GM21390 (cell line): ENCODE measurements at regions not wholly inside any gene's neighbourhood (a gene's known extent, or its start where the extent isn't known, plus 50 kb on each side); places are given as distances from the start of the nearest gene placed in this dataset.

ENCODE experiments used
- ATAC-seq: cut with Tn5 transposase; IDR thresholded peaks from one replicate; pipeline ENCODE4 v1.9.1; 2021; ENCODE audit not compliant: unreplicated experiment

GRCh38 chr18:77818328-77818727 is 568.7 kb downstream of the GALR1 start:
- no peak for ATAC-seq

GRCh38 chr18:77820472-77820871 is 570.8 kb downstream of the GALR1 start:
- no peak for ATAC-seq

DNA sequence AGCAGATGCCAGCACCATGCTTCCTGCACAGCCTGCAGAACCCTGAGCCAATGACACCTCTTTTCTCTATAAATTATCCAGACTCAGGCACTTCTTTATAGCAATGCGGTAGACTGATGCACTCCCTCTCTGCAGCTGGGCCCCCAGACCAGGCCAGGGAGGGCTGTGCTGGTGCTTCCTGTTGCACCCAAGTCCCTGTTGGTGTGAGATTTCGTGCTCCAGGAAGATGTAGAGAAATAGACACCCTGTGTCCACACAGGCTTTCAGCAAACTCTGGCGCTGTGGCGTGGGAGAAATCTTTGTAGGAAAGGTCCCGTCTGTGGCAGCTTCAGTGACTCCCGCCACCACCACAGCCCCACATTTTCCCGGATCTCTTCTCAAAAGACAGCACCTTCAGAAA is 572.2 kb downstream of the GALR1 start:
- no peak for ATAC-seq

DNA sequence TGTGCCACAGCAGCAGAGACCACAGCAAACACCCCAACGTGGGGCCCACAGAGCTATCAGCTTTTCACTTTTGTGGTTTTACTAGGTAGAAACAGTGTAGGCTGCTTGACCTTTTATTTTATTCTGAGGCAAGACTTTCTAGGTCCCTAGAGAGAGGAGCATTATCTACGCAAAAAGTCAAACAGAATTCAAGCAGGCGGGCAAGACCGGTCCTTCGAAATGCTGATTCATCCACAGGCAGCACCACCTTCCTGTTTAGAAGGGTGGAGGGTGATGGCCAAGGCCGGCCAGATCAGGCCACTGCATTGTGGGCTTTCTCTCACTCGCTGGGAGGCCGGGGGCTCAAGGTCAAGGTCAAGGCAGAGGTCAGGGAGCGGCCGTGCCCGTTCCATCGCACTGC is 573.0 kb downstream of the GALR1 start:
- no peak for ATAC-seq

DNA sequence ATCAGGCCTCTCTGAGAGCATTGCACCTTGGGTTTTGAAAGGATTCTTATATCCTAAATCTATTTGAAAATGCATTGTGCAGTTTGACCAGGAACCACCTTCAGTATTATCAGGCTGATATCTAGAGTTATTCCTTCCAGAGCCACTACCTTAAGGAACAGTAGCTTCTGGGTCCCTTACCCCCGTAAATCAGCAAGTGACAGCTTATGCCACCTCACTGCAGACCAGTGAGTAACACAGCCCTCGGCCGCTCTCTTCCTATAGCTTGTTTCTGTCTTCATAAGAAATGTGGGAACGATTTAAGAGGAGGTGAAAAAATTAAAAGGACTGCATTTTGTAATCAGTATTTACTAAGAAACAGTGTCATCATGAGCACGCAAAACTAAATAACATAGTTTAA is 584.2 kb downstream of the GALR1 start:
- ATAC-seq: no peak

- ATAC-seq: no peak
Observed at GRCh38 chr18:77851802-77852201, 602.2 kb downstream of the GALR1 start.

GRCh38 chr18:77853859-77854258 is 604.2 kb downstream of the GALR1 start:
- ATAC-seq: no peak

DNA sequence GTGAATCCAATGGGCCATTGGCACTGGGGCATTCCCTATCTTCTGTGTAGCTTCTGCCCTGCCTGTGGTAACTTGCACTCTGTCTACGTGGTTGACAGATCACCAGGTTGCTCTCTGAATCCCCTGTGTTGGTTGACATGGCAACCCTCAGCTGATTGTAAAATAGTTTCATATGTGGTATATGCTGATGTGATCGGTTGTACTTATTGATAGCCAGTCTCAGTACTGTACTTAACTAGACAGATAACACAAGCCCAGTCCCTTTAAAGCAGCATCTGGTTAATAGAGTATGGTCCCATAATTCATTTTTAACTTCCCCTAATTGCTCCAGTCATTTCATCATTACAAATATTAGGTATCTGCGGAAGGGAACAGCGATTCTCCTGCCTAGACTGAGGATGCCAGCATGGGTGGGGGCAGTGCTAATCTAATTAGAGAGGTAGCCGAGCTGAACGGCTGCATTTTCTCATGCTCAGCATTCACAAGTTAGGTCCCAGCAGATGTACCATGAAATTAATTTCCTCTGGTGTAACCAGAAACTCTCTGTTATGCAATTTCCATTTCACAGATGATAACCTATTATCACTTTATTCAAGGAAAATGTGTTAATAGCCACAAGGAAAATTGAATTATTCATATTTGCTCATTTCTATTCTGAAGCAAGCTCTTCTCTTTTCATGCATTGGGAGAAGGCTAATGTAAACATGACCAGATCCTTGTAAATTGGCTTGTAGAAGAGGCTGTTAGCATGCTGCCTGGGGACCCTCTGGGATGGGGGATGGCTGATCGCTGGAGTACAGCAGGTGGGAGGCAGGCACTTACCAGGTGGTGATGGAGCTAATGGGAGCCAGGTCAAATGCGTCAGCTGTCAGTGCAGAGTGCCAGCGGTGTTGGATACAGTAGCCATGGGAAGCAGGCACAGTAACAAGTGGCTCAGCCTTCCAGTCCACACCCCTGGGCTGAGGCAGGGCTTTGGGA is 608.3 kb downstream of the GALR1 start:
- no peak for ATAC-seq

DNA sequence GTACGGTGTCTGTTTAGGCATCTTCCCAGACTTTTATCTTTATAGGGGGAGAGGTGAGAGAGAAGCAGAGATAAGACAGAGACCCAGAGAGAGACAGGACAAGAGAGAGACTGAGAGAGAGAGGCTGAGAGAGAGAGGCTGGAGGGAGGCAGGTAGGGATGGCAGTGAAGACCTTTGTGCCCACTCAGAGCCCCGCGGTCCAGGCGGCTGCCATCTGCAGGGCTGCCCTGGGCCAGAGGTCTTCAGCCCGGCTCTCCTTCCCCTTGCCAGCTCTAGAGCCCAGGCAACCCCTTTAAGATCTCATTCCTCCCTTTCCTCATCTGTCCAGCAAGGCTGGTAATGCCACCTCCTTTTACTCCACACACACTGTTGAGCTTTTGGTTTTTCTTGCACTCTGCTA is 610.0 kb downstream of the GALR1 start:
- no peak for ATAC-seq

DNA sequence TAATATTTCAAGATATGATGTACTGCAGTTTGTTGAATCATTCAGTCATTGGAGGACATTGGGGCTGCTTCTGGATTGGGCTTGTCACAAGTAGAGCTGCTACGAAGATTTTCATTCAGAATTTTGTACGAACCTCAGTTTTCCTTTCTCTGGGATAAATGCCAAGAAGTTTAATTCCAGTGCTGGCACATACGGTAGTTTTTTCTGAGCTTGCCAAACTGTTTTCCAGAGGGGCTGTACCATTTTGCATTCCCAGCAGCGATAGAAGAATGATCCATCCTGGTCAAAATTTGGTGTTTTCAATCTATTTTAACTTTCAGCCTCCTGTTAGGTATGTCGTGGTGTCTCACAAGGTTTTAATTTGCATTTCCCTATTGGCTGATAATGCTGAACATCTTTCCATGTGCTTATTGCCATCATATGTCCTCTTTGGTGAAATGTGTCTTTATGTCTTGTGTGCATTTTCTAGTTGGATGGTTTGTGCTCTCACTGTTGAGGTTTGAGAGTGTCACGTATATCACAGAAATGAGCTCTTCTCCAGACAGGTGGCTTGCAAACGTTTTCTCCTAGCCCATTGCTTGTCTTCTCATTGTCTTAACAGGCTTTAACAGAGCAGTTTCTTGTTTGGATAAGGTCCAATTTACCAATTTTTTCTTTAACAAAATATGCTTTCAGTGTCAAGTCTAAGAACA is 612.6 kb downstream of the GALR1 start:
- ATAC-seq: no peak

- ATAC-seq: no peak
Observed at GRCh38 chr18:77865853-77866252, 616.2 kb downstream of the GALR1 start.

DNA sequence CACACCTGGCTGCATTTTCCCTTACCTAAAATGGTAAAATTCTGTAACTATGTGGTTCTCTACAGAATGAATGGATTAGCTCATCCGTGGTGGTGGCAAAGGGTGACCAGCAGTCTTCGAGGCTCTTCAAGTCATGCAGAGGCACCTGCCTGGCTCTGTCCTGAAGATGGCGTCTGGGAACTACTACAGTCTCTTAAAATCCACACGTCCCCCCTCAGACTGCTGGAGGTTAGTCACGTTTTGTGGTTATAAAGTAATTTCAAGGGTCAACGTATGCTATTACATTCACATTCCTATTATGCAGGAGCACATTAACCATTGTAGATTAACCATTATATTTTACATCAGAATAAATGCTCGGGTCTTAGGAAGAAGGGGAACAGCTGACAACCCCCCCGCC is 616.7 kb downstream of the GALR1 start:
- no peak for ATAC-seq

DNA sequence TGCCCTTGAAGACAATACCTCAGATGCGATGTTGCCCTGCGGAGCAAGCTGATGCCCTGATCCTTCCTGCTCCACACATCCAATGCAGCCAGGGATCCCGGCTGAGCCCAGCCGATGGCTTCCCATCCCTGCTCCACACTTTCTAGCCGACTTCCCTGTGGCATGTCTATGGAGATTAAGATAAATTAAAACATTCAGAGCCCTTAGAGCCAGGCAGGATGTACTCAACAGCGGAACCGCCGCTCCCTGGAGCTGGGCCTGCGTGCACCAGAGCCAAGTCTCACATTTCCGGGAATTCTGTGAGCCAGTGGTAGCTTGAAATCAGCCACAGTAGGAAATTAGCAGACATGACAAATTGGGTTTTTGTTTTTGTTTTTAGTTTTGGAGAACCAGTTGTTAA is 620.6 kb downstream of the GALR1 start:
- no peak for ATAC-seq

DNA sequence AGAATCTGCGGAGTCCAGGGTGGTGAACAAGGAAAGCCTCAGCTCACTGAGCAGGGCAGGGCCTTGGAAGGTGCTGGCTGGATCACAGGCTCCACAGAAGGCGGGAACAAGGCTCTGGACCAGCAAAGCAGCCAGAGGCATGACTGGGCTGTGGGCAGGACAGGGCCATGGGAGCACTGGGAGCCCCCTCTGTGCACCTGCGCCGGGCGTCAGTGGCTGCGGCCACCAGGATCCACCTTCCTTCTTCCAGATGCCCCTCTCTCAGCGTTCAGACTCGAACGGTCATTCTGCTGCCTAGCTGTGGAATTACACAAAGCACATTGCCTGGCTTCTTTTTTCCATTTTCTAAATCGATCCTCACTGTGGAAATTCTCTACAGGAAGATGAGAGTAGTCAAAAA is 621.2 kb downstream of the GALR1 start:
- no peak for ATAC-seq

- no peak for ATAC-seq
Observed at GRCh38 chr18:77872166-77872565, 622.5 kb downstream of the GALR1 start.

DNA sequence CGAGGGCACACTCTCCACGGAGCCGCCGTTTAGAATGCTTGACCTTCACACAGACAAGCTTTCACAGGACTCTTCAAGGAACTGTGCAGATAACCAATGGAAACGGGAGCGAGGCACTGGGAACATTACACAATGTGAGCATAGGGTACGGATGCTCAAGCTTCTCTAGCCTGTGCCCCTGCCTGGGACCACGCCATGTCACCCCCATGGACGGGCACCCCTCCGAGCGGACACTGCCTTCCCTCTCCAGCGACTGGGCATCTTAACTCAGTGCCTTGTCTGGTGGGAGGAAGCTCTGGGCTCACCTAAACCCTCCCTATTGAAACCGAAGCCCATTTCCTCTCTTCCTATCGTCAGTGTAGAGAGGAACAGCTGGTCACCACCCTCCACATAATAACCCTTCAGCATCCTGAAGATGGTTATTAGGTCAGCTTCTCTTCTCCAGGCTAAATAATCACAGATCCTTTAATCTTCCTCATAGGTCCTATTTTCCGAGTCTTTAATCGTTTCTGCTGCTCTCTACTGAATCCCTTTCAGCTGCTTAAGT is 626.7 kb downstream of the GALR1 start:
- ATAC-seq: no peak

DNA sequence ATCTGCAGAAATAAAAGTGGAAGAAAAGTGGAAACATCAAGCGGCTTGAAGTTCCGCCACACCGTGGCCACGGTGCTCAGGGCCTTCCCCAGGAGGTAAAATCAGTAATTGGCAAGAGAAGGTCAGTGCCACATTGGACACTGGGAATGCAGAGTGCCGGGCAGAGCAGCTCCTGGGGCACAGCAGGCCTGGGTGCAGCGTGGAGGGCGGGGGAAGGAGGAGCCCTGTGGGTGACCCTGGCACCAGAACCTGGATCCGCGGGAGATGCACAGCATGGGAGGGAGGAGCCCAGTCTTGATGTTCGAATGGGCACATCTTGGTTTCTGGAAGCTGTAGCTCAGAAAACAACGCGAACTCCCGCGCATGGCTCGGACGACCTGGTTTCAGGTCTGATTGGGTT is 630.2 kb downstream of the GALR1 start:
- no peak for ATAC-seq

DNA sequence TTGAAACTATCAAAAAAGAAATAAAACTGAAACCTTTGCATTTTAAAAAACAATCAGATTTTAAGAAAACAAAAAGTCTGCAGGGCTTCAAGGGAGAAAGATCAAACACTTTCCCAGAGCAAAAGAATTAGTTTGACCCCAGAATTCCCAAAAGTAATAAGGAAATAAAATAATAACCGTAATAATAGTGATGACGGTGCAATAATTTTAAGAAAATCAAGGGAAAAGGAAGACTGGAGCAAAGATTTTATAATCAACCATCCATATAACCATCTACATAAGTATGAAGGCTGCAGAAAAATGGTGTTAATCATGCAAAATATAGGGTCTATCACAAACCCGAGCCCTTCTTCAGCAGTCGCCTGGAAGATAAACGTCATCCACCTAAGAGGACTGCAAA is 634.8 kb downstream of the GALR1 start:
- ATAC-seq: no peak

DNA sequence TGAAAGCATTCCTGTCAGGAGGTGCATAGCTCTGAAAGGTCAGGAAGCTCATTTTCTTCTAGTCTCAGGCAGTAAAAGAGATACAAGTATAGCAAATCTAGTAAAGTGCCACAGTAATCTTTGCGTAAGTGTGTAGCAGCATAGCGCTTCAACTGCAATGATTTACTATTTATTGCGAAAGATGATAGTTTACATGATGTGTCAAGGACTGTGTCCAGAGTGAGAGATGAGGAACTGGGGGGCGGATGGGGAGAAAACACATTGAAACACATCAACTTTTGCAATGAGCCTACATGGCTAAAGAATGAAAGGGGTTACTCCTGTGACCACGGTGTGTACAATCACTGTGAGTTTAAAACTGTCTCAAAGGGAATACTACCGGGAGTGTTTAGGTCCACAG is 644.4 kb downstream of the GALR1 start:
- no peak for ATAC-seq

DNA sequence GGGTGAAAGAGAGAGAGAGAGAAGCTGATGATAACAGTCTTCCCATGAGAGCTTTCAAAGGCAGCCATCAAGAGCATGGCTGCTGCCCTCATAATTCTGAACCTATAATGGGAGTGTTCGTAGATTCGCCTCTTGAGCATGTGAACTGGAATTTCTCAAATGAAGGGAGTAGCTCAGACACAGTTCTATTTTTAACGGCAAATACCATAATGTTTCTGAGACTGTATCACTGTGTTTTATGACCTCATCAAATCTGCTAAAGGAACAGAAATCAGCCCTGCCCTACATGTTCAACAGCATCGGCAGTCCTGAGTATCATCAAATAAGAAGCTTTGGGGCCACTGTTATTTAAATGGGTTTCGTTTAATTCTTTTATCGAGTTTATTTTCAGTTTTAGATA is 645.6 kb downstream of the GALR1 start:
- ATAC-seq: no peak

DNA sequence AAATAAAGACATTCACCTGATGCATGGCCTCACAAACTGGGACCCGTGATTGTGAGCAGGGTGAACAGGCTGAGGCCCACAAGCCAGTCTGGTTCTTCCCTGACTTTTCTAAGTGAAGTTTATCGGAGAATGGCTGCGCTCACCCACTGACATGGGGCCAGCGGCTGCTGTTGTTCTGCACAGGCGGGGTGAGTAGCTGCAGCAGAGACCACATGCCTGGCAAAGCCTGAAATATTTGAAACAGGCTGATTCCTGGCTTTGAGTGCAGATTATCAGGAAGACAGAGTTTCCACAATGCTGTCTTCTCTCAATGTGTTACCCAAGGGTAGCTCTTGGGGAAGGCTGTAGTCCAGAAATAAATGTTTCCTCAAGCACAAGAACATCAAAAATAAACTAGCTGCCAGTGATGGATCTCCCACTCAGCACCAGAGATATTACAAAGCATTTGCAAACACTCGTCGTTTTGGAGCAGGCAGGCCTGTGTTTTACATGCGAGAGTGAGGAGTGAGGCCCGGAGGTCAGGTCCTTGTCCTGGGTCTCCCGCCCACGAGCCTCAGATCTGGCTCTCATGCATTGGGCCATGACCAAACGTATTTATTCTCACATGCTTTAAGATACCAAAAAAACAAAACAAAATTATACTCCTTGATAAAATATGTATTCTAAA is 647.1 kb downstream of the GALR1 start:
- no peak for ATAC-seq

DNA sequence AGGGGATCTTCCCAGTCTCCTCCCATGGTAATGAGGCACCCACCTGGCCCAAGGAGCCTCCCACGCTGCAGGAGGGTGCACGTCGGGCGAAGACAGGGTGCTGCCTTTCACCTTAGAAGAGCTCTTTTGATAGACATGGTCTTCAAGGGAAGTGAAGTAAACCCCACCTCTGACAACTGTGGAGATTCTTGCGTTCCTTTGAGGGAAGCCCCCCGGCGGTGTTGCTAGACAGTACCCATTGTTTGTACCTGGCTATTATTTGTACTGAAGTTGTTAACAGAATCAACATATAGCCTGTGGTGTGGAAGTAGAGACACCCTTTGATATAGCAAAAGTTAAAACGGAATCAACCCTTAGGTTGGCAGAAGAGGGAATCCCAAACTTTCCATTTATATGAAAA is 648.0 kb downstream of the GALR1 start:
- no peak for ATAC-seq
